HG02798 (cell line): ENCODE measurements at regions not wholly inside any gene's neighbourhood (a gene's known extent, or its start where the extent isn't known, plus 50 kb on each side); places are given as distances from the start of the nearest gene placed in this dataset.

Experiments used
- ATAC-seq: cut with Tn5 transposase; IDR thresholded peaks from one replicate; pipeline ENCODE4 v1.9.1; 2021; ENCODE audit warnings: mild to moderate bottlenecking; ENCODE audit not compliant: unreplicated experiment, poor library complexity

DNA sequence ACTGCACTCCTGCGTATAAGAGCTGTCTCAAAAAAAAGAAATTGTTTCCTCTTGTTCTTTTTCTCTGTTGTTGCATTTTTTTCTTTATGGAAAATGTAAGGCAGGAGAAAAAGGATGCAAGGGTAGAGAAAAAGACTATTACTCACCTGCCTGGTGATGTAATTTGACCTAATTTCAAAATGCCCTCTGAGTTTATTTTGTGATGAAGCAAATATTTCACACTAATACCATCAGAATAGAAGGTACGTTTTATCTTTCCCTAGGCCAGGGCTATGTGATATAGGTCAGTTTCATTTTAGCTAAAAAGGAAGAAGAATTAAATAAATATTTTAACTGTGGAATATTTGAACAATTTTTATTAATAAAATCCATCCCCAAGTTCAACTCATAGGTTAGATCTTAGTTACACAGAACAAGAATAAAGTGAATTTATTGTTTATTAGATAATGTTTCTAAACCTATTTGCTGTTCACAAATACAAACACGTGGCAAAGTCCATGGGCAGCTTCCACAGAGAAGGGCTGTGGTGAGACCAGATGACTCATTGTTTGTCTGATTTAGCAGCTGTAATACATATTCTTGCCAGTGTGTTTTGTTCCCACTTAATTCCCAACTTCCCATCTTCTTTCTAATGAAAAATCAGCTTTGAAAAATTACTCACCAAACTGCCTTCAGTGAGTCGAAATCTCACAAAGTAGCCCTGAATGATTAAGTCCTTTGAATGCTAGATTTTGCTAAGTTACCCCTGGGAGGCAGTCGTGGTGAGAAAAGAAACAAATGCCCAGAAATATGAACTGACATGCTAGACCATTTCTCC lies 52.8 kb upstream of the CCDC112 start:
- ATAC-seq = no peak

DNA sequence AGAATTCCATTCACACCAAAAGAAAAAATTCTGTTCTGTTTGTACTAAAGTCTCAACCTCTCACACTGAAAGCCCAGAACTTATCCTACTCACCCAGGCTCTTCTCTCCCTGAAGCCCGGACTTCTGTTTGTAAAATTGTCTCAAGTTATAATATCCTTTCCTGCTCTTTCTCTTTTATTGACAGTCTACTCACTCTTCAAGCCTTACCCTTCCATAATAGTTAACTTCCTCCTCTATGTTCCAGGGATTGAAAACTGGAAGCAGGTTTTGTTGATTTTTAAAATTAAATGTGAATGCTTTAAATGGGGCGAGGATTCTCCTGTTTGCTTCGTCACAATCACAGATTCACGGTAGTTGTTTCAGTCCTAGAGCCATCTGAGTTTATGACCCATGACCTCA lies 51.7 kb upstream of the CCDC112 start:
- ATAC-seq = no peak
